ENCODE measurements at regions not wholly inside any gene's neighbourhood (a gene's known extent, or its start where the extent isn't known, plus 50 kb on each side); places are given as distances from the start of the nearest gene placed in this dataset.
"Not testable (repeated sequence)": the region's sequence is repeated elsewhere in the genome, so short reads cannot be mapped to it uniquely, and the experiment has no call there.

- H3K27ac ChIP-seq (ENCODE audit: low read length); H3K4me3 ChIP-seq (ENCODE audit: low read depth in 2 of 2, low read length in 2 of 2); in situ Hi-C loops (cut with HindIII; ENCODE audit: low pct_unique_long_range_greater_than_20kb, low sequenced_read_pairs); POLR2A ChIA-PET; BruUV-seq (replicated peaks); H3K27me3 ChIP-seq (ENCODE audit: control insufficient read depth, insufficient read depth, low read length); H3K36me3 ChIP-seq (ENCODE audit: control insufficient read depth, insufficient read depth, low read length); intact Hi-C loops (cut with micrococcal nuclease; ENCODE audit: unreplicated experiment); H3K4me1 ChIP-seq (ENCODE audit: control insufficient read depth, insufficient read depth, low read length); H3K9me3 ChIP-seq (ENCODE audit: control insufficient read depth, insufficient read depth, low read depth, low read length); DNase-seq (ENCODE audit: low read depth, low spot score); ATAC-seq; CTCF ChIA-PET: not testable (repeated sequence)
These were observed 646.8 kb upstream of the RGS18 start for GRCh38 chr1:191511480-191511879.

DNA sequence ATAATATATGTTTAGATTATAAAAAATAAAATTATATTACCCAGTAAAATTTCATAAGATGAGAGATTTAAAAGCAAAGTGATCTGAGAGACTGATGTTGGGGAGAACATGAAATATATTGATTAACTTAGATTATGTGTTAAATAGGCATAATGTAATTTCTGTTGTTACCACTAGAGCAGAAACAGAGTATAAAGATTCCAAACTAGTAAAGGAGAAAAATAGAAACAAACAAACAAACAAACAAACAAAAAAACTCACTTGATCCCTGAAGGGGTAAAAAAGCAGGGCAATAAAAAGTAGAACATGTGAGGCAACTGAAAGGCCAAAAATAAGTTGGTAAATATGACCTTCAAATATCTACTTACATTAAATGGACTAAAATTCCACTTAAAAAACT, 640.4 kb upstream of the RGS18 start:
- Histone ChIP-seq H3K4me1 (ENCODE audit: control insufficient read depth, insufficient read depth, low read length) (no peaks in the 10 kb centered on the region), H3K4me3 (ENCODE audit: low read depth in 2 of 2, low read length in 2 of 2) (no peak overlapping the region), H3K27me3 (ENCODE audit: control insufficient read depth, insufficient read depth, low read length) (no peaks in the 10 kb centered on the region), H3K9me3 (ENCODE audit: control insufficient read depth, insufficient read depth, low read depth, low read length) (no peaks in the 10 kb centered on the region), H3K36me3 (ENCODE audit: control insufficient read depth, insufficient read depth, low read length) (no peaks in the 10 kb centered on the region), H3K27ac (ENCODE audit: low read length) (no peak overlapping the region)
- in situ Hi-C loops (cut with HindIII; ENCODE audit: low pct_unique_long_range_greater_than_20kb, low sequenced_read_pairs) (no loop called here), intact Hi-C loops (cut with micrococcal nuclease; ENCODE audit: unreplicated experiment) (no loop called here)
- no peak for DNase-seq (ENCODE audit: low read depth, low spot score)
- BruUV-seq (replicated peaks): no TSS peak
- POLR2A ChIA-PET: no interaction called here
- no peak for ATAC-seq
- TF ChIP-seq TCF7L2 (IDR thresholded peaks at IDR 0.05; ENCODE audit: low read depth, low read length) (no peak), CTCF (IDR thresholded peaks at IDR 0.05) (no peak; the same call in 1 of the 2 replicates), SIN3A (IDR thresholded peaks at IDR 0.05; ENCODE audit: borderline replicate concordance, insufficient read depth, low read depth, low read length) (no peak)
- CTCF ChIA-PET: no interaction called here

DNA sequence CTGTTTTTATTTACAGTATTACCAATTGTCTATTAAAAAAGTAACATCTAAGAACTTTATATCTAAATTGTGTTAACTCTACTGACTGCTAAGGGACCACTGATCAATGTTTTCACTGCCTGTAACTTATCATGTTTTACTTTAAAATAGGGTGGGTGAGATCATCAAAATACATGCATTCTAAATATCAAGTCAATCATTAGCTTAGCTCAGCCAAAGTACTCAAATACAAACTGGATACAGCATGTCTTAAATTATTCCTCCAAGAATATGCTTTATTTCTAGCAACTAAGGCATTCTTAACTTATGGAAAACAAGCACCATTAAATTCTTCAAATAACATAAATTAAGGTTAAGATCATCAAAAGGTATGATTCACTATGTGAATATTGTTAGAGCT, 638.7 kb upstream of the RGS18 start:
- intact Hi-C loops (cut with micrococcal nuclease; ENCODE audit: unreplicated experiment) (no loop called here), in situ Hi-C loops (cut with HindIII; ENCODE audit: low pct_unique_long_range_greater_than_20kb, low sequenced_read_pairs) (no loop called here)
- ChIA-PET POLR2A (no interaction called here), CTCF (no interaction called here)
- Histone ChIP-seq H3K27me3 (ENCODE audit: control insufficient read depth, insufficient read depth, low read length) (no peaks in the 10 kb centered on the region), H3K9me3 (ENCODE audit: control insufficient read depth, insufficient read depth, low read depth, low read length) (no peaks in the 10 kb centered on the region), H3K4me3 (ENCODE audit: low read depth in 2 of 2, low read length in 2 of 2) (no peak overlapping the region), H3K36me3 (ENCODE audit: control insufficient read depth, insufficient read depth, low read length) (no peaks in the 10 kb centered on the region), H3K4me1 (ENCODE audit: control insufficient read depth, insufficient read depth, low read length) (no peaks in the 10 kb centered on the region), H3K27ac (ENCODE audit: low read length) (no peak overlapping the region)
- BruUV-seq (replicated peaks): no TSS peak
- ATAC-seq (no peak), DNase-seq (ENCODE audit: low read depth, low spot score) (no peak)
- TF ChIP-seq CTCF (IDR thresholded peaks at IDR 0.05) (no peak), TCF7L2 (IDR thresholded peaks at IDR 0.05; ENCODE audit: low read depth, low read length) (no peak), SIN3A (IDR thresholded peaks at IDR 0.05; ENCODE audit: borderline replicate concordance, insufficient read depth, low read depth, low read length) (no peak), POLR2AphosphoS5 (IDR thresholded peaks at IDR 0.05; ENCODE audit: low read depth, low read length) (no peak)
- TF ChIP-seq, protein P1, sequence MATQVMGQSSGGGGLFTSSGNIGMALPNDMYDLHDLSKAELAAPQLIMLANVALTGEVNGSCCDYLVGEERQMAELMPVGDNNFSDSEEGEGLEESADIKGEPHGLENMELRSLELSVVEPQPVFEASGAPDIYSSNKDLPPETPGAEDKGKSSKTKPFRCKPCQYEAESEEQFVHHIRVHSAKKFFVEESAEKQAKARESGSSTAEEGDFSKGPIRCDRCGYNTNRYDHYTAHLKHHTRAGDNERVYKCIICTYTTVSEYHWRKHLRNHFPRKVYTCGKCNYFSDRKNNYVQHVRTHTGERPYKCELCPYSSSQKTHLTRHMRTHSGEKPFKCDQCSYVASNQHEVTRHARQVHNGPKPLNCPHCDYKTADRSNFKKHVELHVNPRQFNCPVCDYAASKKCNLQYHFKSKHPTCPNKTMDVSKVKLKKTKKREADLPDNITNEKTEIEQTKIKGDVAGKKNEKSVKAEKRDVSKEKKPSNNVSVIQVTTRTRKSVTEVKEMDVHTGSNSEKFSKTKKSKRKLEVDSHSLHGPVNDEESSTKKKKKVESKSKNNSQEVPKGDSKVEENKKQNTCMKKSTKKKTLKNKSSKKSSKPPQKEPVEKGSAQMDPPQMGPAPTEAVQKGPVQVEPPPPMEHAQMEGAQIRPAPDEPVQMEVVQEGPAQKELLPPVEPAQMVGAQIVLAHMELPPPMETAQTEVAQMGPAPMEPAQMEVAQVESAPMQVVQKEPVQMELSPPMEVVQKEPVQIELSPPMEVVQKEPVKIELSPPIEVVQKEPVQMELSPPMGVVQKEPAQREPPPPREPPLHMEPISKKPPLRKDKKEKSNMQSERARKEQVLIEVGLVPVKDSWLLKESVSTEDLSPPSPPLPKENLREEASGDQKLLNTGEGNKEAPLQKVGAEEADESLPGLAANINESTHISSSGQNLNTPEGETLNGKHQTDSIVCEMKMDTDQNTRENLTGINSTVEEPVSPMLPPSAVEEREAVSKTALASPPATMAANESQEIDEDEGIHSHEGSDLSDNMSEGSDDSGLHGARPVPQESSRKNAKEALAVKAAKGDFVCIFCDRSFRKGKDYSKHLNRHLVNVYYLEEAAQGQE (IDR thresholded peaks at IDR 0.05; ENCODE audit: insufficient read depth in 1 of 2, low read depth in 2 of 2, low read length in 1 of 2): no peak
